NT2/D1 (cell line): ENCODE measurements at regions not wholly inside any gene's neighbourhood (a gene's known extent, or its start where the extent isn't known, plus 50 kb on each side); places are given as distances from the start of the nearest gene placed in this dataset.

Experiments
- YY1 ChIP-seq: IDR thresholded peaks from 2 replicates; pipeline ENCODE4 v1.6.1; 2011; ENCODE audit not compliant: insufficient read length, insufficient read depth
- ZNF274 ChIP-seq: IDR thresholded peaks from 2 replicates; pipeline ENCODE4 v1.6.1; 2011; ENCODE audit warnings: mild to moderate bottlenecking, low read depth, low read length

DNA sequence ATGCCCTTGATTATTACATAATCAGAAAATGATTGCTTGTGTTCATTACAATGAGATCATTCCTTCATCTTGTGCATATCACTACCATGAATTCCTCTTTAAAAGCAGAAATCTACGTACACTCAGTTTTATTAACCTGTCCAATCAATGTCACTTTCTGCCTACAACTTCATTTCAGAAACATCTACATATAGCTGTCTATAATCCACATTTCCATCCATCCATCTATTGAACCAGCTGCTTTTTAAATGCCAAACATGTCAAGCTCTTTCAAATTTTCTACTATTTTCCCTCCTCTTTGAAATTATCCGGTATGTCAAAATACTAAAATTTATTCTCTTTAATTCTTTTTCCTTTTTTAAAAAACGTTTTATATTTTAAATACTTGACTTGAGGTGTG is 462.0 kb downstream of the GABRG1 start:
- TF ChIP-seq ZNF274, result no peak
- TF ChIP-seq YY1, result no peak
